Vagina (tissue), 2 donors: ENCODE measurements at regions not wholly inside any gene's neighbourhood (a gene's known extent, or its start where the extent isn't known, plus 50 kb on each side); places are given as distances from the start of the nearest gene placed in this dataset.

ENCODE experiments used
- DNase-seq, 2 donors: peaks; one replicate each; pipeline ENCODE4 v3.0.0-alpha.2; 2017; ENCODE audit errors: extremely low spot score in 2 of 2
- H3K27ac ChIP-seq: fragments of 200-600 bp; sonication (generic); one replicate; pipeline ENCODE4 v1.5.1; 2019
- H3K27me3 ChIP-seq: fragments of 200-600 bp; sonication (generic); one replicate; pipeline ENCODE4 v1.5.1; 2019
- H3K36me3 ChIP-seq, 2 donors: fragments of 200-600 bp; sonication (generic); one replicate each; pipeline ENCODE4 v1.5.1; 2017 to 2019
- H3K4me1 ChIP-seq: fragments of 200-600 bp; sonication (generic); one replicate; pipeline ENCODE4 v1.5.1; 2019
- H3K4me3 ChIP-seq, 2 donors: fragments of 200-600 bp; sonication (generic); 1 replicate in 1 of 2; 2 replicates in 1 of 2; pipeline ENCODE4 v1.5.1; 2016 to 2019
- H3K9me3 ChIP-seq: fragments of 200-600 bp; sonication (generic); one replicate; pipeline ENCODE4 v1.5.1; 2019
- CTCF ChIP-seq, 3 experiments: fragments of 450-650 bp in 2 of 3; fragments of 200-600 bp in 1 of 3; sonication (generic) in 1 of 3; IDR thresholded peaks; one replicate each; pipeline ENCODE4 v1.5.1; 2017 to 2019; ENCODE audit warnings: antibody characterized with exemption in 3 of 3, mild to moderate bottlenecking in 2 of 3, moderate library complexity in 2 of 3
- POLR2A ChIP-seq, 2 donors: fragments of 450-650 bp; IDR thresholded peaks; one replicate each; pipeline ENCODE4 v1.6.1; 2017; ENCODE audit warnings: antibody characterized with exemption in 2 of 2, mild to moderate bottlenecking in 2 of 2, moderate library complexity in 2 of 2
- POLR2AphosphoS5 ChIP-seq, 2 donors: sonication (generic); formaldehyde crosslinking; IDR thresholded peaks; one replicate each; pipeline ENCODE4 v1.9.0; 2017; ENCODE audit warnings: antibody characterized with exemption in 2 of 2, mild to moderate bottlenecking in 2 of 2, low read depth in 1 of 2; ENCODE audit not compliant: insufficient read depth in 1 of 2
- intact Hi-C: fragments of 100-400 bp; cut with DNase I; formaldehyde crosslinking; loops from one replicate; pipeline ENCODE4 v1.15.1; 2023

- no peaks in the 10 kb centered on the region for H3K9me3 ChIP-seq
Observed at GRCh38 chr11:96621161-96621560, 231.3 kb downstream of the JRKL start.

GRCh38 chr11:96622026-96622634 is 232.3 kb downstream of the JRKL start:
- Histone ChIP-seq H3K36me3 (no peaks in the 10 kb centered on the region), H3K4me1 (no peaks in the 10 kb centered on the region), H3K4me3 (no peak overlapping the region), H3K27ac (no peak overlapping the region), H3K27me3 (no peaks in the 10 kb centered on the region), H3K9me3 (no peaks in the 10 kb centered on the region)
- TF ChIP-seq POLR2AphosphoS5 (IDR thresholded peaks at IDR 0.05; ENCODE audit: insufficient read depth in 1 of 2, low read depth in 1 of 2) (no peak), CTCF (IDR thresholded peaks at IDR 0.05) (no peak), POLR2A (IDR thresholded peaks at IDR 0.05) (no peak)
- no peak for DNase-seq
- intact Hi-C loops: no loop called here

More at GRCh38 chr11:96621161-96621560, 231.3 kb downstream of the JRKL start:
- no peaks in the 10 kb centered on the region for H3K4me1 ChIP-seq
- intact Hi-C loops: no loop called here
- no peak for DNase-seq
- TF ChIP-seq CTCF (IDR thresholded peaks at IDR 0.05) (no peak), POLR2A (IDR thresholded peaks at IDR 0.05) (no peak), POLR2AphosphoS5 (IDR thresholded peaks at IDR 0.05; ENCODE audit: insufficient read depth in 1 of 2, low read depth in 1 of 2) (no peak)
- H3K27me3 ChIP-seq: no peaks in the 10 kb centered on the region
- H3K36me3 ChIP-seq: no peaks in the 10 kb centered on the region
- no peak overlapping the region for H3K27ac ChIP-seq
- no peak overlapping the region for H3K4me3 ChIP-seq

DNA sequence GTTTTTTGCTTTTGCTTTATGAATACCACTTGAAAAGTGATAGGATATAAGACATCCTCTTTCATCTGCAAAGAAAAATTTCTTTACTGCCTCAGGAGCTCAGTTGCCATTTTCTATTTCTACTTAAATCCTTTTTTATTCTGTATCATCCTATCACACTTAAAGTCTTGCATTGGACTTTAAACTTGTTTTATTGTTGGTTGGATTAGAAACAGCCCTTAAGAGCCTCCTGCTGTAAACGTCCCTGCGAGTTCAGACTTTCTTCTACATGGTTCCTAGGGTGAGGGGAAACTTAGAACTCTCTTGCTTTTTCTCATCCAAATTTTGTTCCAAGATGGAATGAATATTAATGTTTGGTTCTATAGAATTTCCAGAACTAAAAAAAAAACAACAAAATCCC is 234.3 kb downstream of the JRKL start:
- TF ChIP-seq POLR2AphosphoS5 (IDR thresholded peaks at IDR 0.05; ENCODE audit: insufficient read depth in 1 of 2, low read depth in 1 of 2) (no peak), POLR2A (IDR thresholded peaks at IDR 0.05) (no peak), CTCF (IDR thresholded peaks at IDR 0.05) (no peak)
- intact Hi-C loops: no loop called here

DNA sequence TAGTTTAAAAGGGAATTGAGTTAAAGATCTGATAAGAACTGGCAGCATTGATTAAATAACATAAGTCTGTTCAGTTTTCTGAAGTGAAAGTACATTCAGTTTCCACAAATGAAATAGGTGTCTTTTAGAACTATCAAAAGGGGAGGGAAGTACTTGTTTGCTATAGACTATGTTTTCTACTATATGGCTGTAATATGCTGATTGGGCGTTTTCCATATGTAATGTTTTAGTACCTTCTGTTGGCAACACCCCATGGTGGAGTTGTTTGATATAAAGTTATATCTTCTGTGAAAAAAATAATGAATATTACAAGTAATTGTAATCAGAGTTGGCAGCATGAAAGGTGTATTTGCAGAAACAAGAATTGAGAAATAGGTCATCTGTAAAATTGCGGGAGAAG is 237.6 kb downstream of the JRKL start:
- H3K27ac ChIP-seq: no peak overlapping the region

More for the DNA sequence above, 234.3 kb downstream of the JRKL start:
- Histone ChIP-seq H3K27me3 (no peaks in the 10 kb centered on the region), H3K4me3 (no peak overlapping the region), H3K4me1 (no peaks in the 10 kb centered on the region), H3K27ac (no peak overlapping the region), H3K36me3 (no peaks in the 10 kb centered on the region), H3K9me3 (no peaks in the 10 kb centered on the region)
- no peak for DNase-seq

More for the DNA sequence above, 237.6 kb downstream of the JRKL start:
- TF ChIP-seq CTCF (IDR thresholded peaks at IDR 0.05) (no peak), POLR2AphosphoS5 (IDR thresholded peaks at IDR 0.05; ENCODE audit: insufficient read depth in 1 of 2, low read depth in 1 of 2) (no peak), POLR2A (IDR thresholded peaks at IDR 0.05) (no peak)
- H3K4me3 ChIP-seq: no peak overlapping the region
- intact Hi-C loops: no loop called here
- DNase-seq: no peak
- no peaks in the 10 kb centered on the region for H3K9me3 ChIP-seq
- H3K4me1 ChIP-seq: no peaks in the 10 kb centered on the region
- H3K36me3 ChIP-seq: no peaks in the 10 kb centered on the region
- H3K27me3 ChIP-seq: no peaks in the 10 kb centered on the region
